Cerebellar nuclear complex (tissue), 1 donor: ENCODE measurements at regions not wholly inside any gene's neighbourhood (a gene's known extent, or its start where the extent isn't known, plus 50 kb on each side); places are given as distances from the start of the nearest gene placed in this dataset.
"Not testable (repeated sequence)": the region's sequence is repeated elsewhere in the genome, so short reads cannot be mapped to it uniquely, and the experiment has no call there.

Source experiments
- DNase-seq, 2 experiments: peaks; one replicate each; lab custom pipeline; 2025; lab: John Stamatoyannopoulos, UW

GRCh38 chr5:143533475-143533874 lies 130.0 kb upstream of the NR3C1 start:
- DNase-seq = no peak

- no peak for DNase-seq
These were observed 124.3 kb upstream of the NR3C1 start for GRCh38 chr5:143527808-143528207.

- DNase-seq = no peak
These were observed 121.7 kb upstream of the NR3C1 start for GRCh38 chr5:143525176-143525575.

GRCh38 chr5:143524338-143524945 lies 121.0 kb upstream of the NR3C1 start:
- no peak for DNase-seq

GRCh38 chr5:143521846-143522400 lies 118.4 kb upstream of the NR3C1 start:
- DNase-seq = no peak

- DNase-seq = no peak
These were observed 117.7 kb upstream of the NR3C1 start for GRCh38 chr5:143521141-143521540.

GRCh38 chr5:143519215-143519614 lies 115.7 kb upstream of the NR3C1 start:
- not testable (repeated sequence) for DNase-seq

- DNase-seq = not testable (repeated sequence)
These were observed 114.3 kb upstream of the NR3C1 start for GRCh38 chr5:143517824-143518223.

- no peak for DNase-seq
These were observed 112.8 kb upstream of the NR3C1 start for GRCh38 chr5:143516249-143516648.

GRCh38 chr5:143515829-143516228 lies 112.3 kb upstream of the NR3C1 start:
- DNase-seq = no peak

GRCh38 chr5:143514616-143515335 lies 111.3 kb upstream of the NR3C1 start:
- no peak for DNase-seq

GRCh38 chr5:143513720-143514119 lies 110.2 kb upstream of the NR3C1 start:
- DNase-seq = no peak

- no peak for DNase-seq
These were observed 108.2 kb upstream of the NR3C1 start for GRCh38 chr5:143511736-143512135.

- no peak for DNase-seq
These were observed 106.3 kb upstream of the NR3C1 start for GRCh38 chr5:143509758-143510221.

GRCh38 chr5:143506836-143507552 lies 103.5 kb upstream of the NR3C1 start:
- DNase-seq = no peak

- no peak for DNase-seq
These were observed 102.4 kb upstream of the NR3C1 start for GRCh38 chr5:143505934-143506333.

GRCh38 chr5:143505354-143505753 lies 101.9 kb upstream of the NR3C1 start:
- no peak for DNase-seq

- DNase-seq = peak; percentile 3 to 68
These were observed 98.0 kb upstream of the NR3C1 start for GRCh38 chr5:143501310-143502044.

- DNase-seq = no peak
These were observed 96.1 kb upstream of the NR3C1 start for GRCh38 chr5:143499480-143500114.

GRCh38 chr5:143498821-143499220 lies 95.3 kb upstream of the NR3C1 start:
- no peak for DNase-seq

- no peak for DNase-seq
These were observed 94.3 kb upstream of the NR3C1 start for GRCh38 chr5:143497749-143498148.
